OCI-LY7 (cell line): ENCODE measurements at regions not wholly inside any gene's neighbourhood (a gene's known extent, or its start where the extent isn't known, plus 50 kb on each side); places are given as distances from the start of the nearest gene placed in this dataset.

Source experiments
- EZH2phosphoT487 ChIP-seq: fragments of 200-600 bp; sonication (generic); IDR thresholded peaks from 2 replicates; pipeline ENCODE4 v1.6.1; 2018; ENCODE audit warnings: low read depth, borderline replicate concordance, mild to moderate bottlenecking, mixed run types, antibody characterized with exemption, low read length, moderate library complexity, mixed read lengths
- TF ChIP-seq, protein P1 (sequence below): fragments of 200-600 bp; sonication (generic); conservative IDR thresholded peaks from 2 replicates; pipeline ENCODE4 v1.5.1; 2014; ENCODE audit warnings: mild to moderate bottlenecking, antibody characterized with exemption, low read length, moderate library complexity, mixed read lengths

DNA sequence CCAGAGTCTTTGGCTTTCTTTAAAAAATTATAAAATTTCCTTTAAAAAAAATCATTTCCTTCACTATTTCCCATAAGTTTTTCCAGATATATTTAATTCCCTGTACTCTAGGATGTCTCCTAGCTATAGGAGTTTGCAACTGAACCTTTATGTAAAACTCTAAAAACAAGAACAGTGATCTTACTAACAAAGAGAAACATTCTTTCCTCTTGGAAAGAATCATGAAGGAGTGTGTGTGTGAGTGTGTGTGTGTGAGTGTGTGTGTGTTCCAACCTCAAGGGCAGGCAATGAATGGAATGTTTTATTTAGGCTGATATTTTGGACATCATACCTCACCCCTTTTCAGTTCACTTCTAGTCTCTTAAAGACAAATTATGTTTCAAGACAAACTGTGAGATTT lies 309.2 kb downstream of the CEMIP2 start:
- TF ChIP-seq, protein P1, sequence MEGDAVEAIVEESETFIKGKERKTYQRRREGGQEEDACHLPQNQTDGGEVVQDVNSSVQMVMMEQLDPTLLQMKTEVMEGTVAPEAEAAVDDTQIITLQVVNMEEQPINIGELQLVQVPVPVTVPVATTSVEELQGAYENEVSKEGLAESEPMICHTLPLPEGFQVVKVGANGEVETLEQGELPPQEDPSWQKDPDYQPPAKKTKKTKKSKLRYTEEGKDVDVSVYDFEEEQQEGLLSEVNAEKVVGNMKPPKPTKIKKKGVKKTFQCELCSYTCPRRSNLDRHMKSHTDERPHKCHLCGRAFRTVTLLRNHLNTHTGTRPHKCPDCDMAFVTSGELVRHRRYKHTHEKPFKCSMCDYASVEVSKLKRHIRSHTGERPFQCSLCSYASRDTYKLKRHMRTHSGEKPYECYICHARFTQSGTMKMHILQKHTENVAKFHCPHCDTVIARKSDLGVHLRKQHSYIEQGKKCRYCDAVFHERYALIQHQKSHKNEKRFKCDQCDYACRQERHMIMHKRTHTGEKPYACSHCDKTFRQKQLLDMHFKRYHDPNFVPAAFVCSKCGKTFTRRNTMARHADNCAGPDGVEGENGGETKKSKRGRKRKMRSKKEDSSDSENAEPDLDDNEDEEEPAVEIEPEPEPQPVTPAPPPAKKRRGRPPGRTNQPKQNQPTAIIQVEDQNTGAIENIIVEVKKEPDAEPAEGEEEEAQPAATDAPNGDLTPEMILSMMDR: no peak
- no peak for TF ChIP-seq EZH2phosphoT487
